DND-41 (cell line): ENCODE measurements at regions not wholly inside any gene's neighbourhood (a gene's known extent, or its start where the extent isn't known, plus 50 kb on each side); places are given as distances from the start of the nearest gene placed in this dataset.

Experiments used
- ATAC-seq: fragments of 200-7000 bp; cut with Tn5 transposase; 3 replicates; pipeline ENCODE4 v1.9.1; 2021; ENCODE audit warnings: low read depth; ENCODE audit not compliant: insufficient read depth
- DNase-seq: peaks from one replicate; pipeline ENCODE4 v3.0.0-alpha.2; 2020
- H2AFZ ChIP-seq: 2 replicates; pipeline ENCODE4 v1.6.0; 2012; ENCODE audit warnings: low read depth, low read length
- H3K27ac ChIP-seq: 2 replicates; pipeline ENCODE4 v1.5.1; 2012; ENCODE audit warnings: low read length, inconsistent platforms
- H3K27me3 ChIP-seq: fragments of 200-600 bp; sonication (generic); 2 replicates; pipeline ENCODE4 v1.6.0; 2012; ENCODE audit warnings: low read length, mild to moderate bottlenecking, inconsistent platforms; ENCODE audit not compliant: insufficient read depth, poor library complexity
- H3K36me3 ChIP-seq: 2 replicates; pipeline ENCODE4 v1.5.1; 2012; ENCODE audit warnings: low read length, inconsistent platforms; ENCODE audit not compliant: insufficient read depth
- H3K4me1 ChIP-seq: 2 replicates; pipeline ENCODE4 v1.5.1; 2012; ENCODE audit warnings: mild to moderate bottlenecking, low read length; ENCODE audit not compliant: insufficient read depth
- H3K4me2 ChIP-seq: 2 replicates; pipeline ENCODE4 v1.6.0; 2012; ENCODE audit warnings: mild to moderate bottlenecking, moderate library complexity, low read length, inconsistent platforms; ENCODE audit not compliant: insufficient read depth
- H3K4me3 ChIP-seq, 2 experiments: fragments of 200-600 bp in 1 of 2; shearing (Covaris generic) in 1 of 2; 2 replicates each; pipeline ENCODE4 v1.5.1; 2012 to 2016; ENCODE audit warnings: inconsistent platforms in 2 of 2, low read length in 2 of 2, mild to moderate bottlenecking in 2 of 2, low read depth in 1 of 2, moderate library complexity in 1 of 2
- H3K79me2 ChIP-seq: 2 replicates; pipeline ENCODE4 v1.6.0; 2012; ENCODE audit warnings: low read length, inconsistent platforms; ENCODE audit not compliant: insufficient read depth
- H3K9ac ChIP-seq: 2 replicates; pipeline ENCODE4 v1.6.0; 2012; ENCODE audit warnings: low read depth, mild to moderate bottlenecking, inconsistent platforms, low read length, moderate library complexity
- H3K9me3 ChIP-seq: 2 replicates; pipeline ENCODE4 v1.5.1; 2012; ENCODE audit warnings: low read length, moderate library complexity, mild to moderate bottlenecking, inconsistent platforms; ENCODE audit not compliant: insufficient read depth, severe bottlenecking
- H4K20me1 ChIP-seq: 2 replicates; pipeline ENCODE4 v1.6.0; 2012; ENCODE audit warnings: low read length; ENCODE audit not compliant: insufficient read depth
- EZH2 ChIP-seq: IDR thresholded peaks from 3 replicates; pipeline ENCODE4 v1.6.1; 2012; ENCODE audit warnings: borderline replicate concordance, low read depth, mild to moderate bottlenecking, moderate library complexity, low read length, inconsistent platforms; ENCODE audit not compliant: severe bottlenecking
- TF ChIP-seq, protein P1 (sequence below): IDR thresholded peaks from 2 replicates; pipeline ENCODE4 v1.5.1; 2012; ENCODE audit warnings: borderline replicate concordance, low read length, moderate library complexity, mild to moderate bottlenecking; ENCODE audit not compliant: poor library complexity, severe bottlenecking; ENCODE audit errors: extremely low read depth

DNA sequence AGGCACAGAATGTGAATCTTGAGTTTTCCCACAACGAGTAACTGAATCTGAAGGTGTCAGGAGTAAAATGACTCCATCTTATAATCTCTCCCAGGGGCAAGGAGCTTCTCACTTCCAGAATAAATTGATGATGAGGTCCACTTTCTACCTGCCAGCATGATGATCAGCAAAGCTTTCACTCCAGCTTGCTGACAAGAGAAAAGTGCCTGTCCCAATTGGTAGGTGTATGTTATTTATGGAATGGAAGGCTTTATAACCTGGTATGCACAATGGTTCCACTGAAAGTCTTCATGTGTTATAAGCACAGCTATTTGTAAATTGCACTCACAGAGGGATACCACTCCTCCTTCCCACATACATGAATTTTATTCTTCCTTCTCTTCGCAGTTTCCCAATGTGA is 401.0 kb upstream of the UBE2E3 start:
- Histone ChIP-seq H3K4me2 (no peak overlapping the region), H3K27ac (no peak overlapping the region), H2AFZ (no peak overlapping the region), H3K27me3 (peaks cover 3% of the 10 kb centered on the region), H4K20me1 (no peaks in the 10 kb centered on the region), H3K9me3 (no peaks in the 10 kb centered on the region), H3K4me1 (no peaks in the 10 kb centered on the region), H3K79me2 (no peaks in the 10 kb centered on the region), H3K9ac (no peak overlapping the region), H3K4me3 (no peak overlapping the region), H3K36me3 (no peaks in the 10 kb centered on the region)
- no peak for TF ChIP-seq EZH2
- TF ChIP-seq, protein P1, sequence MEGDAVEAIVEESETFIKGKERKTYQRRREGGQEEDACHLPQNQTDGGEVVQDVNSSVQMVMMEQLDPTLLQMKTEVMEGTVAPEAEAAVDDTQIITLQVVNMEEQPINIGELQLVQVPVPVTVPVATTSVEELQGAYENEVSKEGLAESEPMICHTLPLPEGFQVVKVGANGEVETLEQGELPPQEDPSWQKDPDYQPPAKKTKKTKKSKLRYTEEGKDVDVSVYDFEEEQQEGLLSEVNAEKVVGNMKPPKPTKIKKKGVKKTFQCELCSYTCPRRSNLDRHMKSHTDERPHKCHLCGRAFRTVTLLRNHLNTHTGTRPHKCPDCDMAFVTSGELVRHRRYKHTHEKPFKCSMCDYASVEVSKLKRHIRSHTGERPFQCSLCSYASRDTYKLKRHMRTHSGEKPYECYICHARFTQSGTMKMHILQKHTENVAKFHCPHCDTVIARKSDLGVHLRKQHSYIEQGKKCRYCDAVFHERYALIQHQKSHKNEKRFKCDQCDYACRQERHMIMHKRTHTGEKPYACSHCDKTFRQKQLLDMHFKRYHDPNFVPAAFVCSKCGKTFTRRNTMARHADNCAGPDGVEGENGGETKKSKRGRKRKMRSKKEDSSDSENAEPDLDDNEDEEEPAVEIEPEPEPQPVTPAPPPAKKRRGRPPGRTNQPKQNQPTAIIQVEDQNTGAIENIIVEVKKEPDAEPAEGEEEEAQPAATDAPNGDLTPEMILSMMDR = no peak
- ATAC-seq (no peak), DNase-seq (no peak)

GRCh38 chr2:180578441-180578840 is 402.0 kb upstream of the UBE2E3 start:
- Histone ChIP-seq H2AFZ (no peak overlapping the region), H3K4me1 (no peaks in the 10 kb centered on the region), H3K4me3 (no peak overlapping the region), H3K4me2 (no peak overlapping the region), H4K20me1 (no peaks in the 10 kb centered on the region), H3K9ac (no peak overlapping the region), H3K27me3 (peaks cover 3% of the 10 kb centered on the region), H3K27ac (no peak overlapping the region), H3K36me3 (no peaks in the 10 kb centered on the region), H3K9me3 (no peaks in the 10 kb centered on the region), H3K79me2 (no peaks in the 10 kb centered on the region)
- DNase-seq = no peak
- TF ChIP-seq, protein P1 = no peak
- TF ChIP-seq EZH2 = no peak
- no peak for ATAC-seq

DNA sequence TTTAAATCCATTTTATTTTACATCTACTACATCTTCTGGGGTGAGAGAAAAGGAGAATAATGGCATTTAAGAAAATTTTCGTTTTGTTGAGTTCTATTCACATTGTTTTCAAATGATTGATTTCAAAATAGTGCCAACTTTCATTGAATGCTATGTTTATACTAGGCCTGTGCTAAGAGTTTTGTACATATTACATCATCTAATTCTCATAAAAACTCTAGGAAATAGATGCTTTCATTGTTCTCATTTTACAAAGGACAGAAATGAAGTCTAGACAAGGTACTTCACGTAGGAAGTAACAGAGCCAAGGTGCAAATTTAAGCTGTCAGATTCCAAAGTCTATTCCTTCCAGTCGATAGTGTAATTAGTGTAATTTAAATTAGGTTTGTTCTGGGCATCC is 402.8 kb upstream of the UBE2E3 start:
- ATAC-seq = no peak
- H3K27ac ChIP-seq = no peak overlapping the region
- no peaks in the 10 kb centered on the region for H3K4me1 ChIP-seq
- peaks cover 3% of the 10 kb centered on the region for H3K27me3 ChIP-seq
- no peaks in the 10 kb centered on the region for H3K79me2 ChIP-seq
- TF ChIP-seq EZH2 = no peak
- TF ChIP-seq, protein P1 = no peak
- H4K20me1 ChIP-seq = no peaks in the 10 kb centered on the region
- no peak overlapping the region for H3K9ac ChIP-seq
- no peak overlapping the region for H3K4me3 ChIP-seq
- no peaks in the 10 kb centered on the region for H3K36me3 ChIP-seq
- H3K4me2 ChIP-seq = no peak overlapping the region
- no peaks in the 10 kb centered on the region for H3K9me3 ChIP-seq
- no peak overlapping the region for H2AFZ ChIP-seq
- no peak for DNase-seq

DNA sequence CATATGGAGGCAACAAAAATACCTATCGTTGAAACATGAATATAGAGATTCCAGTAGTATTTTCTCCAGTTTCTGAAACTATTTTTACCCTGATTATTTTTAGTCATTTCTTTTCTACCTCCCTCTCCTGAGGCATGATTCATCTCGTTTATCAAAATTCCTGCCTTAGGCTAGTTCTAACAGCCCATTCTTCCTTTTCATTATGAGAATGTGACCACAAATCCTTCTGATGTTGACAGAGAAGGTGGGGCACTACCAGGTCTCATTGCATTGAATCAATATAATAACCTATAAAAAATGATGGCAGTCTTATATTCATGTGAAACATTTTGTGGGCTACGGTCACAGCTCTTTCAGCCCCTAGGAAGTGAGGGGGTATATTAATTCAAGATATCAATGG is 406.5 kb upstream of the UBE2E3 start:
- TF ChIP-seq, protein P1 = no peak
- no peak for TF ChIP-seq EZH2
- no peak overlapping the region for H3K27ac ChIP-seq
- H3K4me3 ChIP-seq = no peak overlapping the region
- H3K27me3 ChIP-seq = no peaks in the 10 kb centered on the region
- no peak overlapping the region for H3K4me2 ChIP-seq
- no peaks in the 10 kb centered on the region for H3K9me3 ChIP-seq
- no peak overlapping the region for H3K9ac ChIP-seq
- no peak for ATAC-seq
- H3K79me2 ChIP-seq = no peaks in the 10 kb centered on the region
- no peak for DNase-seq
- H3K36me3 ChIP-seq = no peaks in the 10 kb centered on the region
- H3K4me1 ChIP-seq = no peaks in the 10 kb centered on the region
- H2AFZ ChIP-seq = no peak overlapping the region
- no peaks in the 10 kb centered on the region for H4K20me1 ChIP-seq
